Progenitor cell of endocrine pancreas (in vitro differentiated cells): ENCODE measurements at regions not wholly inside any gene's neighbourhood (a gene's known extent, or its start where the extent isn't known, plus 50 kb on each side); places are given as distances from the start of the nearest gene placed in this dataset.
A peak's percentile ranks its signal among the peaks of the same experiment; 100 is the strongest.

ENCODE experiments used
- DNase-seq: peaks from one replicate; pipeline ENCODE4 v3.0.0; 2021; ENCODE audit warnings: low spot score; ENCODE audit not compliant: unreplicated experiment
- H3K27ac Mint-ChIP-seq: 2 replicates; pipeline ENCODE4 v1.8.0; 2021; ENCODE audit warnings: mild to moderate bottlenecking, moderate library complexity, mixed read lengths
- H3K27me3 Mint-ChIP-seq: 2 replicates; pipeline ENCODE4 v1.8.0; 2021; ENCODE audit warnings: mixed read lengths
- H3K36me3 Mint-ChIP-seq: 2 replicates; pipeline ENCODE4 v1.8.0; 2022; ENCODE audit warnings: mixed read lengths; ENCODE audit not compliant: insufficient read depth
- H3K4me1 Mint-ChIP-seq: 2 replicates; pipeline ENCODE4 v1.8.0; 2021; ENCODE audit warnings: low read depth, mixed read lengths
- H3K4me3 Mint-ChIP-seq: 2 replicates; pipeline ENCODE4 v1.8.0; 2021; ENCODE audit warnings: low read depth, mild to moderate bottlenecking, moderate library complexity, mixed read lengths
- H3K9me3 Mint-ChIP-seq: 2 replicates; pipeline ENCODE4 v1.8.0; 2021; ENCODE audit warnings: low read depth, mixed read lengths
- TF ChIP-seq, protein P1 (sequence below): fragments of 200-600 bp; sonication (generic); IDR thresholded peaks from one replicate; pipeline ENCODE4 v1.5.0; 2021; ENCODE audit warnings: antibody characterized with exemption, mild to moderate bottlenecking; ENCODE audit not compliant: unreplicated experiment

DNA sequence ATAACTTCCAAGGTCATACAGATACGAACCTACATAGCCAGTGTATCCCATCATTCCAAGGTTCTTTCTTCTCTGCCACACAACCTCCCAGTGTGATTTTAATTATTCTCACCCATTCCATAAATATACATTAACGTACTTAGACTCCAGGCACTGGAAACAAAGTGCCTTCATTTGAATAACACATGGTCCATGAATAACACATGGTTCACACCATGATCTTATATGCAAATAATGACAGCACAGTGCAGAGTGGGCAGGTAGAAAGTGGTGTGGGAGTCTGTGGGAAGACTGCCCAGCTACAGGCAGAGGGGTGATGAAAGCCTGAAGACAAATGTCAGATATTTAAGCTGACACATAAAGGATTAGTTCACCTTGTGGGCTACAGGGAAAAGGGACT lies 425.2 kb downstream of the HACE1 start:
- DNase-seq: no peak
- no peak overlapping the region for H3K4me3 Mint-ChIP-seq
- H3K27ac Mint-ChIP-seq: no peak overlapping the region
- H3K9me3 Mint-ChIP-seq: no peaks in the 10 kb centered on the region
- TF ChIP-seq, protein P1, sequence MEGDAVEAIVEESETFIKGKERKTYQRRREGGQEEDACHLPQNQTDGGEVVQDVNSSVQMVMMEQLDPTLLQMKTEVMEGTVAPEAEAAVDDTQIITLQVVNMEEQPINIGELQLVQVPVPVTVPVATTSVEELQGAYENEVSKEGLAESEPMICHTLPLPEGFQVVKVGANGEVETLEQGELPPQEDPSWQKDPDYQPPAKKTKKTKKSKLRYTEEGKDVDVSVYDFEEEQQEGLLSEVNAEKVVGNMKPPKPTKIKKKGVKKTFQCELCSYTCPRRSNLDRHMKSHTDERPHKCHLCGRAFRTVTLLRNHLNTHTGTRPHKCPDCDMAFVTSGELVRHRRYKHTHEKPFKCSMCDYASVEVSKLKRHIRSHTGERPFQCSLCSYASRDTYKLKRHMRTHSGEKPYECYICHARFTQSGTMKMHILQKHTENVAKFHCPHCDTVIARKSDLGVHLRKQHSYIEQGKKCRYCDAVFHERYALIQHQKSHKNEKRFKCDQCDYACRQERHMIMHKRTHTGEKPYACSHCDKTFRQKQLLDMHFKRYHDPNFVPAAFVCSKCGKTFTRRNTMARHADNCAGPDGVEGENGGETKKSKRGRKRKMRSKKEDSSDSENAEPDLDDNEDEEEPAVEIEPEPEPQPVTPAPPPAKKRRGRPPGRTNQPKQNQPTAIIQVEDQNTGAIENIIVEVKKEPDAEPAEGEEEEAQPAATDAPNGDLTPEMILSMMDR: no peak
- no peaks in the 10 kb centered on the region for H3K4me1 Mint-ChIP-seq
- H3K36me3 Mint-ChIP-seq: no peaks in the 10 kb centered on the region
- H3K27me3 Mint-ChIP-seq: no peaks in the 10 kb centered on the region

DNA sequence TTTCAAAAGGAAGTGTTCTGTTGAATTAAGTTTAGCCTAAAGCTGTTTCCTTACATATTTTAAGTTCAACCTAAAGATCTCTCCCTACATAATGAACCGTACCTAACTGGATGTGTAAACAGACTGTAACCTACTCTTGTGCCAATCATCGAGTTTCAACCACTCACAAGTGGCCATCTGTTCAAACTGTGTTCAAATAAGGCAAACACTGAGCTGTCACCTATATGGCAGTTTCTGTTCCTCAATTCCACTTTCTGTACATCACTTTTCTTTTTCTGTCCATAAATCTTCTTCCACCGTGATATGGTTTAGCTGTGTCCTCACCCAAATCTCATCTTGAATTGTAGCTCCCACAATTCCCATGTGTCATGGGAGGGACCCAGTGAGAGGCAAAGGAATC lies 428.6 kb downstream of the HACE1 start:
- TF ChIP-seq, protein P1: no peak
- no peak for DNase-seq
- H3K4me3 Mint-ChIP-seq: no peak overlapping the region
- H3K4me1 Mint-ChIP-seq: peaks cover 6% of the 10 kb centered on the region
- no peak overlapping the region for H3K27ac Mint-ChIP-seq
- no peaks in the 10 kb centered on the region for H3K36me3 Mint-ChIP-seq
- peaks cover 3% of the 10 kb centered on the region for H3K9me3 Mint-ChIP-seq
- no peaks in the 10 kb centered on the region for H3K27me3 Mint-ChIP-seq

DNA sequence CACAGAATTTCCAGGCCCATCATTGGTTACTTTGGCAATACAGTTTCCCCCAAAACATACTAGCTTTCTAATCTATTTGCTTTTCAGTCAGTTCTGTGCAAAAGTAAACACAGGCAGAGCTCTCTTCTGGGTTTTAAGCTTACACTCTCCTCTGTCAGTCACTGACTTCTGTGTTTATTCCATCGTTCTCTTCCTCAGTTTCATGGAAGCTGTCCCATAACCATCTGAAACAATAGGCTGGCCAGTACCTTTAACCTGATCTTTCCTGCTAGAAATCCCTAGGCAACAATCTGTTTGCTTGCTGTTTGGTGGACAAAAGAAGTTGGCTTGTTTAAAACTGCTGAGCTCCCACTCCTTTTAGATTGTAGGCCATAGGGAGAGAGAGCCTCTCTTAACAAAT lies 431.5 kb downstream of the HACE1 start:
- peaks cover 6% of the 10 kb centered on the region for H3K4me1 Mint-ChIP-seq
- peak overlapping the region; percentile 33 for H3K27ac Mint-ChIP-seq
- TF ChIP-seq, protein P1: no peak
- no peak overlapping the region for H3K4me3 Mint-ChIP-seq
- H3K9me3 Mint-ChIP-seq: peaks cover 3% of the 10 kb centered on the region
- DNase-seq: no peak
- H3K27me3 Mint-ChIP-seq: peaks cover 2% of the 10 kb centered on the region
- no peaks in the 10 kb centered on the region for H3K36me3 Mint-ChIP-seq

DNA sequence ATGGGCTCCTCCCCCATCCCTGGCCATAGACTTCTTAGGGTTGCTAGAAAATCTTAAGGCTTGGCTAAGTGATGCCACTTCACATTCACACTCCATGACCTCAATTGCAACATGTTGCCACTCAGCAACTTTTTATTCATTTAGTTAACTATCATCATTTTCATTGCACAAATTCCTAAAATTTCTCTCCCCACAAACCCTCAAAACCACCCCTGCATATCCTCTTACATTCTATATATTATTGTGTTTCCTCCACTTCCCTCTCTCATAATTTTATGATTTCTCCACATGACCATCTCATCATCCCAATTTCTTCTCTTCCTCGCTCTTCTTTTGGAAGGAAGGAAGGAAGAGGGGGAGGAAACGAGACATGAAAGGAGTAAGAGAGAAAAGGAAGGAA lies 436.0 kb downstream of the HACE1 start:
- H3K4me1 Mint-ChIP-seq: peaks cover 6% of the 10 kb centered on the region
- DNase-seq: no peak

DNA sequence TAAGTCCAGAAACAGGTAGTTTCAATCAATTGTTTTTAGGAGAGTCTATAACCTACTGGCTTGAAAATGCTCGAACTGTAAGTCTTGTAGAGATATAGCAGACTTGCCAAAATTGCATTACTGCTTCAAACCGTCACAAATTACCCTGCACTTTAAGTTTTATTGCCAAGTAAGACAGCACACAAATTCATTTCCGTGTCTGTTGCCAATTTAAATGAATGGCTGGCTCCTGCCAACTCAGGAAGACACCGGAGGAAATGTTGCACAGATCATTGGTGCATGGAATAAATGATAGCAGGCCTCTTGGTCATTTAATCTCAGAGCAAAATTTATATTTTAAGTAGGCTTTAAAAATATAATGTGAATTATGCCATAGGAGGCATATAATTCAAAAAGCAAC lies 438.1 kb downstream of the HACE1 start:
- no peaks in the 10 kb centered on the region for H3K9me3 Mint-ChIP-seq
- H3K27ac Mint-ChIP-seq: no peak overlapping the region
- TF ChIP-seq, protein P1: no peak
- H3K4me1 Mint-ChIP-seq: no peaks in the 10 kb centered on the region
- no peaks in the 10 kb centered on the region for H3K36me3 Mint-ChIP-seq
- peaks cover 2% of the 10 kb centered on the region for H3K27me3 Mint-ChIP-seq
- H3K4me3 Mint-ChIP-seq: no peak overlapping the region
- no peak for DNase-seq

More for the DNA sequence above, 436.0 kb downstream of the HACE1 start:
- H3K4me3 Mint-ChIP-seq: no peak overlapping the region
- peaks cover 3% of the 10 kb centered on the region for H3K9me3 Mint-ChIP-seq
- no peaks in the 10 kb centered on the region for H3K36me3 Mint-ChIP-seq
- H3K27ac Mint-ChIP-seq: no peak overlapping the region
- TF ChIP-seq, protein P1: no peak
- H3K27me3 Mint-ChIP-seq: peaks cover 2% of the 10 kb centered on the region

DNA sequence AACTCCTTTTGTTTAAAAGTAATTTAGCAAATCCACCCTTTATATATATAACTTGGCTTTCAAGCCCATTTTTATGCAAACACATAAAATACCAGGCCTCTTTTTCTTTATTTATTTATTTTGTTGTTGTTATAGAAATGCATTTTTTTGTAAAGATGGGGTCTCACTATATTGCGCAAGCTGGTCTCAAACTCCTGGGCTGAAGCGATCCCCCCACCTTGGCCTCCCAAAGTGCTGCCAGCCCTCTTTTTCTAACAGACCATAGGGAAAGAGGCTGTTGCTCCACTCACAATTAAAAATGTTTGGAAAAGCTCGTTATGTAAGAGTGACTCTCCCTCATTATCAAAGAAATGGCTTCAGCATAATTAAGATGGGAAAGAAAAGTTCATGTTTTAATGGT lies 440.9 kb downstream of the HACE1 start:
- Mint-ChIP-seq H3K27ac (no peak overlapping the region), H3K4me1 (peaks cover 3% of the 10 kb centered on the region), H3K27me3 (no peaks in the 10 kb centered on the region), H3K4me3 (no peak overlapping the region), H3K36me3 (no peaks in the 10 kb centered on the region), H3K9me3 (peaks cover 1% of the 10 kb centered on the region)
- TF ChIP-seq, protein P1: no peak
- DNase-seq: no peak
